ENCODE measurements at regions not wholly inside any gene's neighbourhood (a gene's known extent, or its start where the extent isn't known, plus 50 kb on each side); places are given as distances from the start of the nearest gene placed in this dataset.

- H3K9ac ChIP-seq (ENCODE audit: low read length): no peak overlapping the region
- no peaks in the 10 kb centered on the region for H3K9me3 ChIP-seq (ENCODE audit: control insufficient read depth, insufficient read depth, low read depth, low read length)
- H3K4me3 ChIP-seq (ENCODE audit: low read depth, low read length): no peak overlapping the region
- no peaks in the 10 kb centered on the region for H3K36me3 ChIP-seq (ENCODE audit: control insufficient read depth, insufficient read depth, low read length)
- no peaks in the 10 kb centered on the region for H3K27me3 ChIP-seq (ENCODE audit: control insufficient read depth, insufficient read depth, low read length)
- H3K4me1 ChIP-seq (ENCODE audit: control insufficient read depth, insufficient read depth, low read length): peaks cover 34% of the 10 kb centered on the region; the same call in 1 of the 2 replicates
- no peak overlapping the region for H3K27ac ChIP-seq (ENCODE audit: low read depth, low read length)
These were observed 85.9 kb upstream of the KLF7 start for GRCh38 chr2:207251573-207252192.

- Histone ChIP-seq H3K36me3 (ENCODE audit: control insufficient read depth, insufficient read depth, low read length) (no peaks in the 10 kb centered on the region), H3K27me3 (ENCODE audit: control insufficient read depth, insufficient read depth, low read length) (no peaks in the 10 kb centered on the region), H3K4me1 (ENCODE audit: control insufficient read depth, insufficient read depth, low read length) (peaks cover 41% of the 10 kb centered on the region; the same call in 1 of the 2 replicates), H3K9me3 (ENCODE audit: control insufficient read depth, insufficient read depth, low read depth, low read length) (no peaks in the 10 kb centered on the region), H3K27ac (ENCODE audit: low read depth, low read length) (no peak overlapping the region), H3K9ac (ENCODE audit: low read length) (no peak overlapping the region), H3K4me3 (ENCODE audit: low read depth, low read length) (no peak overlapping the region)
These were observed 86.7 kb upstream of the KLF7 start for GRCh38 chr2:207252416-207252815.

GRCh38 chr2:207252979-207253645 is 87.4 kb upstream of the KLF7 start:
- peaks cover 48% of the 10 kb centered on the region for H3K4me1 ChIP-seq (ENCODE audit: control insufficient read depth, insufficient read depth, low read length)
- H3K27ac ChIP-seq (ENCODE audit: low read depth, low read length): no peak overlapping the region

GRCh38 chr2:207253666-207254345 is 88.1 kb upstream of the KLF7 start:
- no peaks in the 10 kb centered on the region for H3K27me3 ChIP-seq (ENCODE audit: control insufficient read depth, insufficient read depth, low read length)
- H3K27ac ChIP-seq (ENCODE audit: low read depth, low read length): no peak overlapping the region
- H3K9me3 ChIP-seq (ENCODE audit: control insufficient read depth, insufficient read depth, low read depth, low read length): no peaks in the 10 kb centered on the region
- H3K36me3 ChIP-seq (ENCODE audit: control insufficient read depth, insufficient read depth, low read length): no peaks in the 10 kb centered on the region
- peaks cover 55% of the 10 kb centered on the region for H3K4me1 ChIP-seq (ENCODE audit: control insufficient read depth, insufficient read depth, low read length)
- peak overlapping the region; percentile 45 for H3K9ac ChIP-seq (ENCODE audit: low read length)
- H3K4me3 ChIP-seq (ENCODE audit: low read depth, low read length): no peak overlapping the region

More at GRCh38 chr2:207252979-207253645, 87.4 kb upstream of the KLF7 start:
- Histone ChIP-seq H3K36me3 (ENCODE audit: control insufficient read depth, insufficient read depth, low read length) (no peaks in the 10 kb centered on the region), H3K4me3 (ENCODE audit: low read depth, low read length) (no peak overlapping the region), H3K9ac (ENCODE audit: low read length) (peak overlapping the region; percentile 45), H3K27me3 (ENCODE audit: control insufficient read depth, insufficient read depth, low read length) (no peaks in the 10 kb centered on the region), H3K9me3 (ENCODE audit: control insufficient read depth, insufficient read depth, low read depth, low read length) (no peaks in the 10 kb centered on the region)

GRCh38 chr2:207254591-207255464 is 89.1 kb upstream of the KLF7 start:
- Histone ChIP-seq H3K36me3 (ENCODE audit: control insufficient read depth, insufficient read depth, low read length) (no peaks in the 10 kb centered on the region), H3K27me3 (ENCODE audit: control insufficient read depth, insufficient read depth, low read length) (no peaks in the 10 kb centered on the region), H3K4me1 (ENCODE audit: control insufficient read depth, insufficient read depth, low read length) (peaks cover 58% of the 10 kb centered on the region), H3K4me3 (ENCODE audit: low read depth, low read length) (no peak overlapping the region), H3K9me3 (ENCODE audit: control insufficient read depth, insufficient read depth, low read depth, low read length) (no peaks in the 10 kb centered on the region), H3K9ac (ENCODE audit: low read length) (no peak overlapping the region), H3K27ac (ENCODE audit: low read depth, low read length) (no peak overlapping the region)

- Histone ChIP-seq H3K36me3 (ENCODE audit: control insufficient read depth, insufficient read depth, low read length) (no peaks in the 10 kb centered on the region), H3K9me3 (ENCODE audit: control insufficient read depth, insufficient read depth, low read depth, low read length) (no peaks in the 10 kb centered on the region), H3K27me3 (ENCODE audit: control insufficient read depth, insufficient read depth, low read length) (no peaks in the 10 kb centered on the region), H3K4me1 (ENCODE audit: control insufficient read depth, insufficient read depth, low read length) (peaks cover 58% of the 10 kb centered on the region), H3K27ac (ENCODE audit: low read depth, low read length) (no peak overlapping the region), H3K9ac (ENCODE audit: low read length) (no peak overlapping the region), H3K4me3 (ENCODE audit: low read depth, low read length) (no peak overlapping the region)
These were observed 90.1 kb upstream of the KLF7 start for GRCh38 chr2:207255565-207256470.

GRCh38 chr2:207256476-207257207 is 90.9 kb upstream of the KLF7 start:
- Histone ChIP-seq H3K27ac (ENCODE audit: low read depth, low read length) (no peak overlapping the region), H3K4me1 (ENCODE audit: control insufficient read depth, insufficient read depth, low read length) (peaks cover 58% of the 10 kb centered on the region), H3K36me3 (ENCODE audit: control insufficient read depth, insufficient read depth, low read length) (no peaks in the 10 kb centered on the region), H3K27me3 (ENCODE audit: control insufficient read depth, insufficient read depth, low read length) (no peaks in the 10 kb centered on the region), H3K9ac (ENCODE audit: low read length) (no peak overlapping the region), H3K9me3 (ENCODE audit: control insufficient read depth, insufficient read depth, low read depth, low read length) (no peaks in the 10 kb centered on the region), H3K4me3 (ENCODE audit: low read depth, low read length) (no peak overlapping the region)

GRCh38 chr2:207257251-207258250 is 91.8 kb upstream of the KLF7 start:
- Histone ChIP-seq H3K4me3 (ENCODE audit: low read depth, low read length) (no peak overlapping the region), H3K9me3 (ENCODE audit: control insufficient read depth, insufficient read depth, low read depth, low read length) (no peaks in the 10 kb centered on the region), H3K27ac (ENCODE audit: low read depth, low read length) (no peak overlapping the region), H3K4me1 (ENCODE audit: control insufficient read depth, insufficient read depth, low read length) (peaks cover 58% of the 10 kb centered on the region), H3K36me3 (ENCODE audit: control insufficient read depth, insufficient read depth, low read length) (no peaks in the 10 kb centered on the region), H3K27me3 (ENCODE audit: control insufficient read depth, insufficient read depth, low read length) (no peaks in the 10 kb centered on the region), H3K9ac (ENCODE audit: low read length) (no peak overlapping the region)

Measured in HUES6 (cell line).